GM18502 (cell line): ENCODE measurements at regions not wholly inside any gene's neighbourhood (a gene's known extent, or its start where the extent isn't known, plus 50 kb on each side); places are given as distances from the start of the nearest gene placed in this dataset.

Experiments used
- ATAC-seq: cut with Tn5 transposase; IDR thresholded peaks from one replicate; pipeline ENCODE4 v1.9.1; 2021; ENCODE audit warnings: mild to moderate bottlenecking; ENCODE audit not compliant: unreplicated experiment, poor library complexity

DNA sequence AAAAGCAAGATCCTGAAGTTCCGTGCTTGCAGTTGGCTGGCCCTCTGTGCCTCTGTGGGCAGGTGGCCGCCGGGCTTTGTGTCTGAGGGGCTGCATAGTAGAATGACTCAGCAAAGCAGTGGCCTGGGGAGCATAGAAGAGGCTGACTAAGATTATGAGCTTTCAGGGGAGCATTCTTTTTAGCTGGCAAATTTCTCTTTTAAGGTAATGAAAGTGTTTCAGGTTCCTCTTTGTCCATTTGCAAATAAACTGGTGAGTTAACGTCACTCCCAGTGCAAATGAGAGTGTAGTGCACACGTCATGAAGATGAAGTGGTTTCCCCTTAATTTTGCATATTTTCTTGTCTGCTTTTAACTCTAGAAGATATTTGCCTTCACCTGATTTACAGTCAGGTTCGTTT is 98.6 kb downstream of the BCL2L11 start:
- ATAC-seq = peak; percentile 86

DNA sequence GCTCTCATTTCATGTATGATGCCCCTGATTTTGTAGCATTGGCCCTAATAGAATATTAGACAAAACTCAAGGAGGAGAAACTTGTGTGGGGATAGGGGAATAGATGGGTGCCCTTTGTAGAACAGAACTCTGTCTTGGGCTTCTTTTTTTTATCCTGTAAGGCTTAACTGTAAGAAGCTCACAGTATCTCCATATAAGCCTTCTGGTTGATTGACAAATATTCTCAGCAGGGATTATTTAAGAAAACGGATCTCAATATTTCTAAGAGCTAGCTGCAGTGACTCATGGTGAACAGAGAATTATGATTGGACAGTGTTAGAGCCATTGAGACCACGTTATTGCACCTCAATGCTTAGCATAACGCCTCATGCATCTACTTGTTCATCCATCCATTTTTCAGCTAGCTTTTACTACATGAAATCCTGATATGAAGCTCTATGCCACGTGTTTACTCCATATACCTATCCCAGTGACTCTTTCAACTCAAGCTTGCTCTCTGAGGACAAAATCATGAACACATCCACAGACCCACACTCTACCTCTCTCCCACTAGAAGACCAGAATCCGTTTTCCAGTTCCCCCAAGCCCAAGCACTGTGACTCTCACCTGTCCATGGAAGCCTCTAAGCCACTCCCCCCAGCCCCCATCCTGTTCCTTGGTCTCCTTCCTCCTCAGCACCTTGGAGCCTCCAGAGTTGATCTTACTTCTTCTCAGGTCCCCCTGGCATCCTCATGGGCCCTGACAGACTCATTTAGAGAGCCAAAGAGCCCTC is 99.2 kb downstream of the BCL2L11 start:
- no peak for ATAC-seq

DNA sequence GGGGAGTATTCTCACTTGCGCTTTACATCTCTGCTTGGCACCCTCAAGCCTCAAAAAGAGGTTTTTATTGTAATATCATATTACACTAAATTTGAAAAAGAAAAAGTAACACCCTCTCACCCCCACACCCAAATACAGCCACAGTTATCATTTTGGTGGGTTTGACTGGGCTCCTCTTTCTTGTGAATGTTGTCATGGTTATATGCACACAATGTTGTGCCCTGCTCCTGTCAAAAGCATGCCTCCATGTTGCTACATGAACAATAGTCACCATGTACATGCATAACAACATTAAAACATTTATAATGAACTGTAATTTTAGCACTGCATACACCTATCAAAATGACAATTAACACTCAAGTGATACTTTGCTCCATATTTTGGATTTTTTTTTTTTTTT is 100.2 kb downstream of the BCL2L11 start:
- ATAC-seq = no peak

DNA sequence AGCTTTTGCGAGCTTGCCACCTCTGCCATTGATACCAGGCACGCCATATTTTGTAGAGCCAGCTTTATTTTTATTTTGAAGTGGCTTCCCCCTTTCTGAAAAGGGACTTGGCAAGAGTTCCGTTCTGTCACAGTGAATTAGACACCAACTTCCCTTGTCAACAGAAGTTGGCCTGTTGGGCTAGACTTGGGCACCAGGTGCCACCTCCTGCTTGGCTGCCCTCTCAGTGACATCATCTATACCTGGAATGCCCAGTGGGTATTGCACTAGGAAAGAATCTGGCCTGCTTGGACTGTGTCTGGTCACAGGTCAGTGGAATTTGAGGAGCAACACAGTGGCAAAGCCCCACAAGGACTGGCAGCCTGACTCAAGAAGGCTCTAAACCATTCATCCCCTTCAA is 101.0 kb downstream of the BCL2L11 start:
- no peak for ATAC-seq

DNA sequence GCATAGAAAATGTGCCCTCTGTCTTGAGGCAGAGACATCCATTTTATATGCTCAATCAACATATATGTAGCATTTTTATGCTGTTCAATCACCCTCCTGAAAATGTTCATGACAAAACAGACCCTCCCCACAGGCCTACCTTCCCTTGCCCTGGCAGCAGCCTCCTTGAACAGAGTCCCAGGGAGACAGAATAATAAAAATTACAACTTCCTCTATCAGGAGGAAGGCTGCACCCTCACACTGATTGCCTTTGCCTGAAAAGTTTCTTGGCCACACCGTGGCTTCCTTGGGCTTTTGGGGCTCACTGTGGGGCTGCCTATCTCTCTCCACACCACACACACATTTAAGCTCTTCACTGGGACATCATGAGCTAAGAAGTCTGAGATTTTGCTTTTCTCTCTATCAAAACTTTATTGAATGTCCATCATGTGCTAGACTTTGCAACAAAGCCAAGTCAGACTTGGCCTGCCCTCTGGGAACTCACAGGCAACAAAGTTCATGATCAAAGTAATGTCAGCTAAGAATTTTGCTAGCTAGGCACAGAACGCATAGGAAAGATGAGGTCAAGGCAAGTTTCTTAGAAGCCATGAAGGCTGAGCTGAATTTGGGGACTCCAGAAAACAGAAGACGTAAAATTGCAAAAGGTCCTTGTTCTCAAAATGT is 101.6 kb downstream of the BCL2L11 start:
- ATAC-seq = no peak

DNA sequence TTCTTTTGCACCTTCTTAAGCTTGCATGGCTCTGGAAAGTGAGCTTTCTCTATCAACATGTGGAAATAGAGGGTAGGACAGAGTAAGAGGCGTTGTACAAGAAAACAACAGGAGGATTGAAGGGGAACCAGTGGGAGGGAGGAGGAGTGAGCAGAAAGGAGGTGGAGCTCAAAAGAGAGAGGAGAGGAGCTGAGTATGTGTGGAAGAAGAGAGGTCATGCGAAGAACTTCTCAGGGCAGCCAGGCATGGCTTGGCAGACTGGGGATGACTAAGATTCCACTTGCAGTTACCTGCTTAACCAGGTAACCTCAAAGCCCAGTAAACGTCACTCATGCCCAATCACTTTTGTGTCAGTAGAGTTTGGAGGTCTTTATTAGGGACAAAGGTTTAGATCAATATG is 105.1 kb downstream of the BCL2L11 start:
- no peak for ATAC-seq

DNA sequence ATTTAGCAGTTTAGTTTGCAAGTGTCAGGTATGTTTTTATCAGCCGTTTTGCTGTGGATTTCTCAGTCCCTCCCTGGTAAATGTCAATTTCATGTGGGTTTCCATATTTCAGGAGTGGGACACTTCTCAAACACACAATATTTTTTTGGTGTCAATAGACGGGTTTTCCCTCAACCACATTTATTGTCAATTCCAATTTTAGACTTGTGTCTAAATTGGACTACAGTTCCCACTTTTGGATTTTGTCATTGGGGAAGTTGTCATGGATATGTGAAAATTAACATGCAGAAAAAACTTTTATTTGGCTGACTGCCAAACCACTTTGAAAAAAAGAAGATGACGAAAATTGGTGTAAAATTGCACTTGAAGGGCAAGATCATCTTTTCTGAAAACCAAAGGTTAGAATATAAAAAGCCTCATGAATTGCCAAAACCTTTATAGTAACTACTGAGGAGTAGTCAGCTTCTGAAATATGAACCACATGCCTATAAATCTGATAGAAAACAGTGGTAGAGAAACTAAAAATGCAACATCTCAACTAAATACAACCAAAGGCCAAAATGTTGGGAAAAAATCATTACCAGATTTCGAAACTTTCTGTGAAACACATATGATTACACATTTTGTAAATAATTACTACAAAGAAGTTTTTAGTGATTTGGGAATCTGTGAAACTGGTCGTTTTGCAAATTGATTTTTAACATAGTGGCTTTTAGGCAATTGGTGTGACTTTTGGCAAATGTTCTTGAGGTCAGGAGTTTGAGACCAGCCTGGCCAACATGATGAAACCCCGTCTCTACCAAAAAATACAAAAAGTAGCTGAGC is 106.4 kb downstream of the BCL2L11 start:
- no peak for ATAC-seq

DNA sequence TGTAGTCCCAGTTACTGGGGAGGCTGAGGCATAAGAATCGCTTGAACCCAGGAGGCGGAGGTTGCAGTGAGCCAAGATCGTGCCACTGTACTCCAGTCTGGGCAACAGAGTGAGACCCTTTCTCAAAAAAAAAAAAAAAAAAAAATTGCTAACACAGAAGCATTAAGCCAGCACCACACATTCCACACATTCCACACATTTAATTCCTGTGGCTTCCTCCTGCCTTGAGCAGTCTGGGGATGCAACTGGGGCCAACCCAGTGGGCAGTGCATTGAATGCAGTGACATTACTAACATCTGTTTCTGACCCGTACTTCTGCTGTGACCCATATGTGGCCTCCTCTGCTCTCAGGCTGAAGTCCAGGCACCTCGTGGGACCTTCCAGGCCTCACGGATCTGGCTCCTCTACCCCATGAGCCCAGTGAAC is 107.0 kb downstream of the BCL2L11 start:
- no peak for ATAC-seq

DNA sequence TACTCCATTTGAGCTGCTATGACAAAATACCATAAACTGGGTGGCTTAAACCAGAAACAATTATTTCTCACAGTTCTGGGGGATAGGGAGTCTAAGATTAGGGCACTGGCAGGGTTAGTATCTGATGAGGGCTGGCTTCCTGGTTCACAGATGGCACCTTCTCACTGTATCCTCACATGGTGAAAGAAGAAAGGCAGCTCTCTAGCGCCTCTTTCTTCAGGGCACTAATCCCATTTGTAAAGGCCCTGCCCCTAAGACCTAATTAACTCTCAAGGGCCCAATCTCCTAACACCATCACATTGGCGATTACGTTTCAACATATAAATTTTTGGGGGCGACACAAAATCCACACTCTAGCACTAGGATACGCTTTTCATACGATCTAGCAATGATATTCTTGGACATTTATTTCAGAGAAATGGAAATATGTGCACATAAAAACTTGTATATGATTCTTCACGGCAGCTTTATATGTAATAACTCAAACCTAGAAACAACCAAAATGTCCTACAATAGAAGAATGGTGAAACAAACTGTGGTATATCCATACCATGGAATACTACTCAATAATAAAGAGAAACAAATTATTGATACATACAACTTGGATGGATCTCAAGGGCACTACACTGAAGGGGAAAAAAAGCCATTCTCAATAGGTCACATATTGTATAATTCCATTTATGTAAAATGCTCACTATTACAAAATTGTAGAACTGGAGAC is 111.0 kb downstream of the BCL2L11 start:
- no peak for ATAC-seq

DNA sequence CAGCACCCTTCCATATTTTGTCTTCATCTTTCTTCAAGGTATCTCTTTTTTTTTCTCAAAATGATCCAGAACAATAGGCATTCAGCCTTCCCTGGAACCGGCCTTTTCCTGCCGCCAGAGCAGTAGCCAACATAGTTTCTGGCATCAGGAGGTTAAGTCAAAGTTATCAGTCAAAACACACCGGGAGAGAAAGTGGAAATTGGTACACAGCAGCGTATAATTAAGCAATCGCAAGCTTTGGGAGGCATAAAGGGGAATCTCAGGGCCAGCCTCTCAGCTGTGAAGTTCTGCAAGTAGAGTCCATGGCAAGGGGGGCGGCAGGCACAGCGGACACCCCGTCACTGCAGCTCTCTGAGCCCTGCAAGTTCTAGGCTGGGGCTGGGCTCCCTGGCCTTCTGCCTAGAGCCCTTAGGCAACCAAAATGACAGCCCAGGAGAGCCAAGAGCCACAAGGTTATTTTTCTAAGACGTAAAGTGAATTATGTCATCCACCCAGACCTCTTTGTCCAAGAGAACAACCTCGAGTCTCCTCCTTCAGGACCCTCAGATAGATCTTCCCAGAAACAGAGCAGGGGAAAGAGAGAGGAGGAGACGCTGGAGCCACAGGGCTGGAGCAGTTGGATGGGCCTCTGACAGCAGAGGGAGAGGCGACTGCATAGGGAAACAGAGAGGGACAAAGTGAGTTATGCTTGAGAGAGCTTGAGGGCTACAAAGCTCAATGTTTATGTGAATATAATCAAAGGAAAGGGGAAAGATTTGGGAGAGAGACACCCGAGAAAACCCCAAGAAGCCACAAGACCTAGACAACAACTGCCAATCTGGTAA is 114.7 kb downstream of the BCL2L11 start:
- no peak for ATAC-seq

DNA sequence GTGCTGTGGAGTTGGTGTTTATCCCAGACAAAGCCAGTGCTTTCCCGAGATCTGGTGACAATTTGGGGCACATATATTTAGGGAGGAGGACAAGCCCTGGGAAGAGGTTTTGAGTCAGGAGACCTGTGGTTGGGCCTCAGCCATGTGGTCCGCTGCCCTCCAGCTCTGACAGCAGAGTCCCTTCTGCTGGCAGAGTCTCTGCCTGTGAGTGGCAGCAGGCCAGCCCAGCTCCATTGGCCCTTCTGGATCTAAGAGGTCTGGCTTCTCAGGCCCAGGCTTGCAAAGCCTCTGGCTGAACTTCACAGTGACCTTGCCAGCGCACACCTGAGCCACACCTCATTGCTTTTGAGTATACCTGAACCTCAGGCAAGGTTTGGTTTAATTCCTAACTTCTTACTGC is 115.3 kb downstream of the BCL2L11 start:
- no peak for ATAC-seq

DNA sequence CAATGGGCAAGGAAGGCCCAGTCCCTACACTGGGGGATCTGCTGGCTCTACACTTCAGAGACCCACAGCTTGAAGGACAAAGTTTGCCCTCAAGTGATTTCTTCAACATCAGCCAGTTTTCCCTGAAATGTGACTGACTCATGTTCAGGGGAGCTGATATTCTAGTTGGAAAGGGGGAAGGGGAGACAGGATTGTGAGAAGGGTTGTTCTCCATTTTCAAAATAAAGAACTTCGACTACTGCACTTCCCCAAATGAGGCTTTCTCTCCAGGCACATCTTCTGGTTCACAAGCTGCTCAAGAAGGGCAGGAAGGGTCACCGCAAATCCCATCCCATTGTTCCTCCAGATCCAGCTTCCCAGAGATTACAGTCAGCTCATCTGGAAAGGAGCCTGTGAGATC is 117.6 kb downstream of the BCL2L11 start:
- no peak for ATAC-seq

DNA sequence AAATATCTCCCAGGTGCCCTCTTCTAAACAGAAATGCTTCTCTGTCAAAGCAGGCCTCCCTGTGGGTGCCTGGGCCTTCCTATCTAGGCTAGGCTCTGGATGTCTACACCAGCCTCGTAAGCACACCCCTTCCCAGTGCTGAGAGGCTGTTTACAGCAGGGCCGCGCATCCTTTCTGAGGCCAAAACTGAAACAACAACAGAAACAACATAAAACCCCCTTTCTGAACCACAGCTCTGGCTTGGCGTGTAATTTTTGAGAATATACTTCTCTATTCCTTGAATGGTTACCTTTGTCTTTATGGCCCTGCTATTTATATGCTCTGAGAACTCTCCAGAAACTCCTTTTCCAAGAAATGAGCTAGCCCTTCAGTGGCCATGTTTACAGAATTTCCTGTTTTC is 118.4 kb downstream of the BCL2L11 start:
- ATAC-seq = peak; percentile 95

DNA sequence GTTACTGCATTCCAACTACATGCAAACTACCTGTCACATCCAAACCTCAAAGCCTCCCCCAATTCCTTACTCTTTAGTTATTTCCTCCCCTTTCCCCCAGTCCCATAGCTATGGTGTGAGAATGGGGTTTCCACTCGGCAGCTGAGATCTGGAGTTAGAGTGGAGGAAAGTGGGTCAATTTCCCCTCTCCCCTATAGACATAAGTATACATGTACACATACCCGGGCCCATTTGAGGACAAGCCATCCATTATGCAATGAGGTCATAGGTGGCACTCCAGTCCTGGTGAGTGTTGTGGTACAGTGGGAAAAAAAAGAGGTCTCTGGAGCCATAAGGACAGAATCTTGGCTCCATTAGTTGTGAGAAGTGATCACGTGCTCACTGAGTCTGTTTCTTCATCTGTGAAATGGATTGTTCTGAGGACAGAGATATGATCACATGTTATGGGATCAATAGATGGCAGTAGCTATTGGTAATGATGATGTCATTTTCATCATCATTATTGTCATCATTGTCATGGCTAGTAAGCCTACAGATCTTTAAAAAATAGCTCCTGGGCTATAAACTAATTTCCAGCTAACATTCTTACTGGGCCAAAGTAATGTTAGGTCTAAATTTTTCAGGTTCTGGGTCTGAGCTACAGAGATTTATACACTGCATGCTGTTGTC is 119.0 kb downstream of the BCL2L11 start:
- no peak for ATAC-seq

DNA sequence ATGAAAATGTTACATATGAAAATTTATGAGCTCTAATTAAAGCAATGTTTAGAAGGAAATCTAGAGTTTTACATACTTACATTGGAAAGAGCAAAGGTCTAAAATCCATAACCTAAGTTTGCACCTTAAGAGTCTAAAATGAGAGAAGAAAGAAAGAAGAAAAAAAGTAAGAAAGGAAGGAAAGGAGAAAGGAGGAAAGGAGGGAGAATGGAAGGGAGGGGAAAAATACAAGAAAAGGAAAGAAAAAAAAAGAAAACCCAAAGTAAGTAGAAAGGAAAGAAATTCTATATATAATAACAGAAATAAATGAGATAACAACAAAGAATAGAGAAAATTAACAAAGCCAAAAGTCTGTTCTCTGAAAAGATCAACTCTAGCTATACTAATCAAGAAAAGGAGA is 122.6 kb downstream of the BCL2L11 start:
- ATAC-seq = no peak

DNA sequence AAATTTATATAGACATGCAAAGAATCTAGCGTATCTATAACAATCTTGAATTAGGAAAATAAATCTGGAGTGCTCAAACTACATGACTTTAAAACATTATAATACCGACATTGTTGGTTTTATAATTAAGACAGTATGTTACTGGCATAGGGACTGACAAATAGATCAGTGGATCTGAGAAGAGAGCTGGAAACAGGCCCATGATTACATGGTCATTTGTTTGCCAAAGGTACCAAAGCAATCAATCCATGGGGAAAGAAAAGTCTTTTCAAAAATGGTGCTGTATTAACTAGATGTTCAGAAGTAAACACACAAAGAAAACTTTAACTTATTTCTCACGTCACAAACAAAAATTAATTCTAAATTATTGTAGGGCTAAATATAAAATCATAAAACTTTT is 124.2 kb downstream of the BCL2L11 start:
- ATAC-seq = no peak

DNA sequence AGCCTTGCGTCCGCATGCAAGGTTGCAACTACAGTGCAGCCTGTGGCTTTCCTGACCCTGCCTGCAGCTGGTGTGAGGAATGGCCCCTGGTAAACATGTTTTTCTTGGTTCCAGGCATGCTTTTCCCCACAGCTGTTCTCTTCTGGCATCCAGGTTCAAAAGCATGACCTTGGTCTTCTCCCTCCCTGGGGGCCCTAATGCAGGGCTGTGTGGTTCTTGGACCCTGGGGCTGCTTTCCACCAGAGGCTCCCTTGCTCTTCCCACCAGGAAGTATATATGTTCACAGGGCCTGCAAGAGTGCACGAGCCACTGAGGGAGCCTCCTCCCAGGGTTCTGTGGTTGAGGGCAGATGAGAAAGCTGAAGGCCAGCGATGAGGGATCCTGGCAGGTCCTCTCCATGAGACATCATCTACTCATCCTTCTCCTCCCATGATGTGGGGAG is 125.9 kb downstream of the BCL2L11 start:
- ATAC-seq = no peak

DNA sequence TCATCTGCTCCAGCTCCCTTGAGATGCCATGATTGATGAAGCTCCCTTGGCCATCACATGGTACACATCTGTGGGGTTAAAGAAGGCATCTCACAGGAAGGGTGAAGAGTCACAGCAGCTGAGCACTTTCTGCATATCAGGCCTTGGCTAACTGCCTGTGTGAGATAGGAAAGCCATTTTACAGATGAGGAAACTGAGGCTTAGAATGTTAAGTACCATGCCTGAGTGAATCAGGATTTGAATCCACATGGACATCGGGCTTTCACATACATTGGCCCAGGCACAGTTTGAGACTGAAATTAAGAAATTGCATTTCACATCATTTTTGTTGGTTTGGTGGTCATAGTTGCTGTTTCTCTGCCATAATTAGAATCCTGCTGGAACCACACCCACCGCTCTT is 126.8 kb downstream of the BCL2L11 start:
- ATAC-seq = no peak

DNA sequence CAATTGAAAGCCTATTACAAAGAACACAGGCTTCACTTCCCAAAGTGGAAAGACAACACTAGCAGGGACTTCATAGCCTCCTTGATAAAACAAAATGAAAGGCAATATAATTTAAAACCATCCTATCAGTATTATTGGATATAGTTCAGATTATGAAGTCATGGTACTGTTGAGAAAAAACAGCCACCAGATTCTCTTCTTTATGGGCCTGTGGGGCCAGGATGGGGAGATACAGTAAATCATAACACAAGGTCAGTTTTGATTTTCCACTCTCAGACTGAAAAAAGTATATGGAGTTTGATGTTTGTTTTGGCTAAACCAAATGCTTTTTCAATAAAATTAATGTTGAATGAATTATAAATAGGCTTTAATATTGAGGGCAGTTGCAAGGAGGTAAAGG is 129.1 kb downstream of the BCL2L11 start:
- ATAC-seq = no peak
